ENCODE measurements at regions not wholly inside any gene's neighbourhood (a gene's known extent, or its start where the extent isn't known, plus 50 kb on each side); places are given as distances from the start of the nearest gene placed in this dataset.
"Not testable (repeated sequence)": the region's sequence is repeated elsewhere in the genome, so short reads cannot be mapped to it uniquely, and the experiment has no call there.

DNA sequence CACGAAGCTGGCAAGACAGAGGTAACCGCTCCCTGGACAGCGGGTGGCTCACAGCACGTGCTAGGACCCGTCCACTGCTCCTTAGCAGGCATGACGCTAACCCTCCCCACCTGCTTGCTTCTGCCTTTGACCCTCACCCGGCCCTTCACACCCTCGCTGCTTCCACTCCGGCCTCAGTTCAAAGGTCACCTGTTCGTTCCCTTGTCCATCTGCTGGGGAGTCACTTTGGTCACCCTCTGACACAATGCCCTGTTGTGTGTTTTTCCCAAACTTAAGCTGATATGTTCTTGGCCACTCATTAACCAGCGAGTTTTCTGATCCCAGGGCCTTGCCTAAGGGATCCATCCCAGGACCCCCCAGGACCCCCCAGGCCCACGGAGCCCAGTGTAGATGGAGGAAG, 4061.6 kb upstream of the TPTE start:
- TF ChIP-seq, protein P1, sequence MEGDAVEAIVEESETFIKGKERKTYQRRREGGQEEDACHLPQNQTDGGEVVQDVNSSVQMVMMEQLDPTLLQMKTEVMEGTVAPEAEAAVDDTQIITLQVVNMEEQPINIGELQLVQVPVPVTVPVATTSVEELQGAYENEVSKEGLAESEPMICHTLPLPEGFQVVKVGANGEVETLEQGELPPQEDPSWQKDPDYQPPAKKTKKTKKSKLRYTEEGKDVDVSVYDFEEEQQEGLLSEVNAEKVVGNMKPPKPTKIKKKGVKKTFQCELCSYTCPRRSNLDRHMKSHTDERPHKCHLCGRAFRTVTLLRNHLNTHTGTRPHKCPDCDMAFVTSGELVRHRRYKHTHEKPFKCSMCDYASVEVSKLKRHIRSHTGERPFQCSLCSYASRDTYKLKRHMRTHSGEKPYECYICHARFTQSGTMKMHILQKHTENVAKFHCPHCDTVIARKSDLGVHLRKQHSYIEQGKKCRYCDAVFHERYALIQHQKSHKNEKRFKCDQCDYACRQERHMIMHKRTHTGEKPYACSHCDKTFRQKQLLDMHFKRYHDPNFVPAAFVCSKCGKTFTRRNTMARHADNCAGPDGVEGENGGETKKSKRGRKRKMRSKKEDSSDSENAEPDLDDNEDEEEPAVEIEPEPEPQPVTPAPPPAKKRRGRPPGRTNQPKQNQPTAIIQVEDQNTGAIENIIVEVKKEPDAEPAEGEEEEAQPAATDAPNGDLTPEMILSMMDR (IDR thresholded peaks at IDR 0.05) = not testable (repeated sequence)
- not testable (repeated sequence) for TF ChIP-seq POLR2A (IDR thresholded peaks at IDR 0.05)
